K562 (cell line): ENCODE measurements at regions not wholly inside any gene's neighbourhood (a gene's known extent, or its start where the extent isn't known, plus 50 kb on each side); places are given as distances from the start of the nearest gene placed in this dataset.
"Not testable (repeated sequence)": the region's sequence is repeated elsewhere in the genome, so short reads cannot be mapped to it uniquely, and the experiment has no call there.

Experiments
- ATAC-seq: fragments of 200-7000 bp; cut with Tn5 transposase; 3 replicates; pipeline ENCODE4 v1.9.1; 2020; ENCODE audit warnings: moderate library complexity
- BruUV-seq: library from RNA; stranded (reverse); fragments of 400-500 nt; replicated peaks from 2 replicates; lab custom pipeline; 2021; lab: Mats Ljungman, UMichigan
- CTCF ChIA-PET: fragments of 300-600 bp; formaldehyde crosslinking; extraction: SDS; loops from one replicate; lab custom pipeline; 2021; ENCODE audit warnings: low intra/inter-chr PET ratio; lab: Yijun Ruan, JAX
- POLR2A ChIA-PET: fragments of 300-600, 350-650 bp; sonication (Branson Sonifier 250); formaldehyde crosslinking; extraction: SDS; loops from one replicate; lab custom pipeline; 2021; ENCODE audit warnings: antibody characterized with exemption, inconsistent platforms; lab: Yijun Ruan, JAX
- DNase-seq, 4 experiments: peaks; one replicate each; pipeline versions ENCODE4 v3.0.0 to v3.0.0-alpha.2; 2011 to 2018; ENCODE audit warnings: low spot score in 3 of 4, mixed read lengths in 3 of 4; ENCODE audit errors: extremely low read depth in 1 of 4
- FAIRE-seq: peaks from 2 replicates; lab custom pipeline; 2011; peaks lifted over from hg19 to GRCh38; lab: Jason Lieb, UNC
- H2AFZ ChIP-seq: 2 replicates; pipeline ENCODE4 v1.6.0; 2011; ENCODE audit warnings: low read depth, low read length, control low read depth, inconsistent platforms
- H3K27ac ChIP-seq: fragments of 200-600 bp; 3 replicates; pipeline ENCODE4 v1.8.0; 2011; ENCODE audit warnings: low read depth, mild to moderate bottlenecking, control low read depth, inconsistent platforms, low read length, moderate library complexity, mixed read lengths; ENCODE audit errors: extremely low read depth
- H3K27me3 ChIP-seq, 2 experiments: fragments of 300-600 bp in 1 of 2; 2 replicates in 1 of 2; 3 replicates in 1 of 2; pipeline versions ENCODE4 v1.6.0 to v1.8.0; 2011; ENCODE audit warnings: inconsistent platforms in 2 of 2, low read length in 2 of 2, mild to moderate bottlenecking in 1 of 2, mixed read lengths in 1 of 2, moderate library complexity in 1 of 2; ENCODE audit not compliant: control insufficient read depth in 2 of 2, insufficient read depth in 2 of 2
- H3K36me3 ChIP-seq: fragments of 300-600 bp; 3 replicates; pipeline ENCODE4 v1.8.0; 2011; ENCODE audit warnings: mild to moderate bottlenecking, low read length, inconsistent platforms; ENCODE audit not compliant: control insufficient read depth, insufficient read depth
- H3K4me1 ChIP-seq, 2 experiments: fragments of 200-600 bp in 1 of 2; replicated peaks in 1 of 2; 2 replicates in 1 of 2; 3 replicates in 1 of 2; pipeline versions ENCODE4 v1.5.1 to v1.8.0; 2011; ENCODE audit warnings: inconsistent platforms in 2 of 2, low read length in 2 of 2, mild to moderate bottlenecking in 1 of 2, mixed read lengths in 1 of 2, moderate library complexity in 1 of 2; ENCODE audit not compliant: control insufficient read depth in 2 of 2, insufficient read depth in 2 of 2
- H3K4me2 ChIP-seq: 2 replicates; pipeline ENCODE4 v1.6.1; 2011; ENCODE audit warnings: low read length, control low read depth, inconsistent platforms, mixed read lengths; ENCODE audit not compliant: insufficient read depth
- H3K4me3 ChIP-seq: fragments of 200-600 bp; sonication (generic), shearing (Covaris generic); 2 replicates; pipeline ENCODE4 v1.5.1; 2016; ENCODE audit warnings: control low read depth, inconsistent platforms
- H3K79me2 ChIP-seq: fragments of 200-600 bp; 3 replicates; pipeline ENCODE4 v1.8.0; 2011; ENCODE audit warnings: low read length, inconsistent platforms; ENCODE audit not compliant: control insufficient read depth, insufficient read depth
- H3K9ac ChIP-seq, 2 experiments: 2 replicates each; pipeline versions ENCODE4 v1.6.0 to v1.6.1; 2011; ENCODE audit warnings: low read depth in 2 of 2, low read length in 2 of 2, control low read depth in 1 of 2, inconsistent platforms in 1 of 2, mild to moderate bottlenecking in 1 of 2, mixed read lengths in 1 of 2; ENCODE audit not compliant: insufficient read depth in 1 of 2
- H3K9me1 ChIP-seq: one replicate; pipeline ENCODE4 v1.6.0; 2011; ENCODE audit warnings: inconsistent platforms, mild to moderate bottlenecking, low read length, moderate library complexity; ENCODE audit not compliant: control insufficient read depth, insufficient read depth
- H3K9me3 ChIP-seq: replicated peaks from 2 replicates; pipeline ENCODE4 v1.5.1; 2011; ENCODE audit warnings: low read depth, low read length, inconsistent platforms; ENCODE audit not compliant: control insufficient read depth, insufficient read depth
- H4K20me1 ChIP-seq: replicated peaks from 2 replicates; pipeline ENCODE4 v1.6.1; 2011; ENCODE audit warnings: low read length, inconsistent platforms, mixed read lengths; ENCODE audit not compliant: control insufficient read depth, insufficient read depth
- CEBPZ ChIP-seq: fragments of 150-350 bp; IDR thresholded peaks from 2 replicates; pipeline ENCODE4 v1.6.1; 2014; ENCODE audit warnings: low read depth, mild to moderate bottlenecking, low read length, borderline replicate concordance
- CHCHD3 ChIP-seq: fragments of 250-450 bp; sonication (Bioruptor Pico); IDR thresholded peaks from 2 replicates; pipeline ENCODE4 v2.1.2; 2022; ENCODE audit warnings: mild to moderate bottlenecking
- GABPA ChIP-seq: fragments of 200-800 bp; sonication (Bioruptor generic); conservative IDR thresholded peaks from 2 replicates; pipeline ENCODE4 v1.6.1; 2016; ENCODE audit warnings: low read depth, missing genetic modification characterization, missing compliant biosample characterization
- WGBS: fragments of 100-300 bp; shearing (Covaris generic); methylation state at CpG from one replicate; pipeline ENCODE4 v1.1.6; 2016; ENCODE audit warnings: low coverage, mixed read lengths; ENCODE audit not compliant: insufficient coverage; ENCODE audit errors: missing lambda C conversion rate; 5-methylcytosine and 5-hydroxymethylcytosine counted together
- in situ Hi-C: fragments of 300-500 bp; cut with MboI; formaldehyde crosslinking; loops from 4 replicates; pipeline ENCODE4 v1.15.0; 2018; ENCODE audit warnings: inconsistent platforms, mixed read lengths
- intact Hi-C: fragments of 100-400 bp; cut with micrococcal nuclease; formaldehyde crosslinking; loops from 2 replicates; pipeline ENCODE4 v1.14.2; 2022

GRCh38 chr6:93176070-93176469, 243.3 kb downstream of the EPHA7 start (continued):
- TF ChIP-seq CEBPZ = no peak
- no peak for TF ChIP-seq GABPA (tag)
- TF ChIP-seq CHCHD3 (CRISPR knock-in tag) = no peak

- H3K27ac ChIP-seq, H3K9me1 ChIP-seq, ATAC-seq, CTCF ChIA-PET, H3K4me3 ChIP-seq, H2AFZ ChIP-seq, FAIRE-seq, DNase-seq, H3K9ac ChIP-seq, POLR2A ChIA-PET, BruUV-seq, H3K36me3 ChIP-seq, H3K27me3 ChIP-seq, intact Hi-C loops, H4K20me1 ChIP-seq, H3K4me1 ChIP-seq, H3K79me2 ChIP-seq, in situ Hi-C loops, H3K4me2 ChIP-seq, H3K9me3 ChIP-seq: not testable (repeated sequence)
- no CpG with 5 or more reads among the region's 10 CpGs for WGBS
These were observed 245.8 kb downstream of the EPHA7 start for GRCh38 chr6:93173573-93173972.
